A673 (cell line): ENCODE measurements at regions not wholly inside any gene's neighbourhood (a gene's known extent, or its start where the extent isn't known, plus 50 kb on each side); places are given as distances from the start of the nearest gene placed in this dataset.

Source experiments
- BruUV-seq: library from RNA; stranded (reverse); fragments of 400-500 nt; replicated peaks from 2 replicates; lab custom pipeline; 2021; lab: Mats Ljungman, UMichigan
- CTCF ChIA-PET: fragments of 300-600 bp; sonication (Branson Sonifier 250); formaldehyde crosslinking; loops from one replicate; lab custom pipeline; 2022; ENCODE audit warnings: antibody characterized with exemption; lab: Charles Lee
- POLR2A ChIA-PET: fragments of 300-600 bp; sonication (Branson Sonifier 250); formaldehyde crosslinking; loops from one replicate; lab custom pipeline; 2022; ENCODE audit warnings: antibody characterized with exemption; ENCODE audit not compliant: low non-redundant PET; lab: Charles Lee
- DNase-seq: peaks from one replicate; pipeline ENCODE4 v3.0.0-alpha.2; 2015; ENCODE audit warnings: low spot score
- H3K27ac ChIP-seq: fragments of 200-600 bp; sonication (generic); 2 replicates; pipeline ENCODE4 v1.5.1; 2016; ENCODE audit warnings: mixed run types, low read depth, mild to moderate bottlenecking, mixed read lengths, antibody characterized with exemption, low read length; ENCODE audit not compliant: poor library complexity, severe bottlenecking
- H3K27me3 ChIP-seq: fragments of 200-600 bp; sonication (generic); replicated peaks from 2 replicates; pipeline ENCODE4 v1.6.1; 2017; ENCODE audit warnings: mixed run types, low read depth, mild to moderate bottlenecking, mixed read lengths, antibody characterized with exemption, low read length; ENCODE audit not compliant: insufficient read depth, poor library complexity
- H3K36me3 ChIP-seq: fragments of 200-600 bp; sonication (generic); 2 replicates; pipeline ENCODE4 v1.6.1; 2016; ENCODE audit warnings: mixed run types, mild to moderate bottlenecking, mixed read lengths, antibody characterized with exemption, low read length; ENCODE audit not compliant: insufficient read depth, poor library complexity, severe bottlenecking
- H3K4me1 ChIP-seq: fragments of 200-600 bp; sonication (generic); 2 replicates; pipeline ENCODE4 v1.6.1; 2017; ENCODE audit warnings: mixed run types, mild to moderate bottlenecking, mixed read lengths, antibody characterized with exemption, low read length; ENCODE audit not compliant: insufficient read depth, poor library complexity, severe bottlenecking
- H3K4me3 ChIP-seq: fragments of 200-600 bp; sonication (generic); 2 replicates; pipeline ENCODE4 v1.5.1; 2016; ENCODE audit warnings: low read depth, mixed run types, mild to moderate bottlenecking, mixed read lengths, low read length; ENCODE audit not compliant: poor library complexity, severe bottlenecking
- H3K9me3 ChIP-seq: fragments of 200-600 bp; sonication (generic); 2 replicates; pipeline ENCODE4 v1.6.1; 2016; ENCODE audit warnings: mixed run types, low read depth, mild to moderate bottlenecking, mixed read lengths, antibody characterized with exemption, low read length; ENCODE audit not compliant: poor library complexity, severe bottlenecking
- EZH2 ChIP-seq: fragments of 200-600 bp; sonication (generic); IDR thresholded peaks from 2 replicates; pipeline ENCODE4 v1.6.1; 2017; ENCODE audit warnings: borderline replicate concordance, low read depth, mild to moderate bottlenecking, mixed read lengths, antibody characterized with exemption, low read length; ENCODE audit not compliant: poor library complexity, severe bottlenecking
- intact Hi-C: fragments of 100-400 bp; cut with micrococcal nuclease; formaldehyde crosslinking; loops from one replicate; pipeline ENCODE4 v1.10.0; 2022; ENCODE audit not compliant: unreplicated experiment
- TF ChIP-seq, protein P1 (sequence below): fragments of 300-800, 200-600 bp; sonication (generic); conservative IDR thresholded peaks from 2 replicates; pipeline ENCODE4 v1.5.1; 2017; ENCODE audit warnings: low read depth, mild to moderate bottlenecking, antibody characterized with exemption, low read length, moderate library complexity, mixed read lengths

DNA sequence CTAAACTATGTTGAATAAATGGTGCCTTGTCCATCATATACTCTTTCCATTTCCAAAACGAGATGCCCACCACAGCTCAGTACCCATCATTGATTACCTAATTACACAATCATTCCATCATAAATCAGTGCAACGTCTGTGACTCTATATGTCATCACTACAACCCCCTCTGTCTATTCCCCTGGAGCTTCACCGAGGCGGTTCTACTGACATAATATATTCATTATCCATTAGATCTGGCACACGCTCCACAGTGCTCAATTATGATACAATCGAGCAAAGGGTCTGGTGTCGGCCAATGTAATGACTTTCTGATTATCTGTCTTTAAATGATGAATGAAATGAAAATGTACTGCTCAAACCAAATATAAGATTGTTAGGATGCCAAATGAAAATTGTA lies 1737.7 kb upstream of the WWC1 start:
- no TSS peak for BruUV-seq
- no peak for DNase-seq
- TF ChIP-seq EZH2: no peak
- TF ChIP-seq, protein P1, sequence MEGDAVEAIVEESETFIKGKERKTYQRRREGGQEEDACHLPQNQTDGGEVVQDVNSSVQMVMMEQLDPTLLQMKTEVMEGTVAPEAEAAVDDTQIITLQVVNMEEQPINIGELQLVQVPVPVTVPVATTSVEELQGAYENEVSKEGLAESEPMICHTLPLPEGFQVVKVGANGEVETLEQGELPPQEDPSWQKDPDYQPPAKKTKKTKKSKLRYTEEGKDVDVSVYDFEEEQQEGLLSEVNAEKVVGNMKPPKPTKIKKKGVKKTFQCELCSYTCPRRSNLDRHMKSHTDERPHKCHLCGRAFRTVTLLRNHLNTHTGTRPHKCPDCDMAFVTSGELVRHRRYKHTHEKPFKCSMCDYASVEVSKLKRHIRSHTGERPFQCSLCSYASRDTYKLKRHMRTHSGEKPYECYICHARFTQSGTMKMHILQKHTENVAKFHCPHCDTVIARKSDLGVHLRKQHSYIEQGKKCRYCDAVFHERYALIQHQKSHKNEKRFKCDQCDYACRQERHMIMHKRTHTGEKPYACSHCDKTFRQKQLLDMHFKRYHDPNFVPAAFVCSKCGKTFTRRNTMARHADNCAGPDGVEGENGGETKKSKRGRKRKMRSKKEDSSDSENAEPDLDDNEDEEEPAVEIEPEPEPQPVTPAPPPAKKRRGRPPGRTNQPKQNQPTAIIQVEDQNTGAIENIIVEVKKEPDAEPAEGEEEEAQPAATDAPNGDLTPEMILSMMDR: no peak
- Histone ChIP-seq H3K27ac (no peak overlapping the region), H3K4me3 (no peak overlapping the region), H3K9me3 (no peaks in the 10 kb centered on the region), H3K4me1 (no peaks in the 10 kb centered on the region), H3K36me3 (no peaks in the 10 kb centered on the region), H3K27me3 (no peaks in the 10 kb centered on the region)
- ChIA-PET CTCF (no interaction called here), POLR2A (no interaction called here)
- intact Hi-C loops: no loop called here

DNA sequence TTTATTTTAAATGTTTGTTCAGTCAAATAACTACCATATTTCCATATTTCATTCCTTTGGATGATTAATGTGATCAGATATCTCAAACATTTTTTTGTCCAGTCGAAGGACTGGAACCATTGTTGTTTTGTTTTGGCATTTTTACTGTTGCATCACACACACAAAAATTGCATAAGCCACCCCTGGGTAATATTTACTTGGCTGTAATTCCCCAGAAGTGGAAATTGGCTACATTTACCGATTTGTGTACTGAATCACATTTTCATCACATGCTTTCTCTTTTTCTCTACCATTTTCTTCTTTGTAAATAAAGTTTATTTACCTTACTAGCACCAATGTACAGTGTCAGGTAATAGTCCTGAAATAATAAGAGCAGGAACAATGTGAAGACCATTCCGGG lies 1729.7 kb upstream of the WWC1 start:
- no peak for DNase-seq
- intact Hi-C loops: no loop called here
- ChIA-PET CTCF (no interaction called here), POLR2A (no interaction called here)
- TF ChIP-seq, protein P1: no peak
- no peak for TF ChIP-seq EZH2
- Histone ChIP-seq H3K4me1 (no peaks in the 10 kb centered on the region), H3K27ac (no peak overlapping the region), H3K9me3 (no peaks in the 10 kb centered on the region), H3K27me3 (no peaks in the 10 kb centered on the region), H3K4me3 (no peak overlapping the region), H3K36me3 (no peaks in the 10 kb centered on the region)
- BruUV-seq: no TSS peak

- Histone ChIP-seq H3K4me1 (no peaks in the 10 kb centered on the region), H3K4me3 (no peak overlapping the region), H3K9me3 (no peaks in the 10 kb centered on the region), H3K36me3 (no peaks in the 10 kb centered on the region), H3K27me3 (no peaks in the 10 kb centered on the region), H3K27ac (no peak overlapping the region)
- DNase-seq: no peak
- CTCF ChIA-PET: no interaction called here
- no TSS peak for BruUV-seq
- POLR2A ChIA-PET: no interaction called here
- TF ChIP-seq EZH2: no peak
- TF ChIP-seq, protein P1: no peak
- intact Hi-C loops: no loop called here
Measured at GRCh38 chr5:166562246-166562645, 1729.2 kb upstream of the WWC1 start.
